Mesendoderm (in vitro differentiated cells): ENCODE measurements at regions not wholly inside any gene's neighbourhood (a gene's known extent, or its start where the extent isn't known, plus 50 kb on each side); places are given as distances from the start of the nearest gene placed in this dataset.
A peak's percentile ranks its signal among the peaks of the same experiment; 100 is the strongest.

Experiments
- DNase-seq: peaks from one replicate; pipeline ENCODE4 v3.0.0; 2013
- H2AK5ac ChIP-seq: 2 replicates; pipeline ENCODE4 v1.6.1; 2013; ENCODE audit warnings: low read length, inconsistent platforms
- H2BK120ac ChIP-seq: 2 replicates; pipeline ENCODE4 v1.6.1; 2013; ENCODE audit warnings: low read depth, mild to moderate bottlenecking, low read length, moderate library complexity, mixed read lengths
- H2BK15ac ChIP-seq: replicated peaks from 2 replicates; pipeline ENCODE4 v1.6.1; 2013; ENCODE audit warnings: low read depth, mild to moderate bottlenecking, moderate library complexity
- H2BK5ac ChIP-seq: 2 replicates; pipeline ENCODE4 v1.6.1; 2013; ENCODE audit warnings: low read length, inconsistent platforms
- H3K18ac ChIP-seq: 2 replicates; pipeline ENCODE4 v1.6.1; 2013; ENCODE audit warnings: mild to moderate bottlenecking, low read length, mixed read lengths
- H3K23ac ChIP-seq: one replicate; pipeline ENCODE4 v1.6.1; 2013; ENCODE audit warnings: low read length
- H3K27ac ChIP-seq: 2 replicates; pipeline ENCODE4 v1.5.1; 2013; ENCODE audit warnings: low read depth, mild to moderate bottlenecking, inconsistent platforms, low read length, moderate library complexity
- H3K27me3 ChIP-seq: 2 replicates; pipeline ENCODE4 v1.6.1; 2013; ENCODE audit warnings: low read length, control low read depth, mild to moderate bottlenecking, inconsistent platforms; ENCODE audit not compliant: insufficient read depth, poor library complexity
- H3K36me3 ChIP-seq: 2 replicates; pipeline ENCODE4 v1.6.1; 2013; ENCODE audit warnings: low read length, inconsistent platforms; ENCODE audit not compliant: control insufficient read depth, insufficient read depth
- H3K4ac ChIP-seq: one replicate; pipeline ENCODE4 v1.6.1; 2013; ENCODE audit warnings: low read depth, mild to moderate bottlenecking, low read length, moderate library complexity
- H3K4me1 ChIP-seq: 2 replicates; pipeline ENCODE4 v1.6.1; 2013; ENCODE audit warnings: low read depth, low read length, inconsistent platforms; ENCODE audit not compliant: control insufficient read depth
- H3K4me2 ChIP-seq: 2 replicates; pipeline ENCODE4 v1.6.1; 2013; ENCODE audit warnings: low read length
- H3K4me3 ChIP-seq: 2 replicates; pipeline ENCODE4 v1.5.1; 2013; ENCODE audit warnings: mild to moderate bottlenecking, low read length
- H3K56ac ChIP-seq: one replicate; pipeline ENCODE4 v1.6.1; 2013; ENCODE audit warnings: low read length
- H3K79me1 ChIP-seq: 2 replicates; pipeline ENCODE4 v1.6.1; 2013; ENCODE audit warnings: low read length, inconsistent platforms
- H3K79me2 ChIP-seq: 2 replicates; pipeline ENCODE4 v1.6.1; 2013; ENCODE audit warnings: mild to moderate bottlenecking, low read length; ENCODE audit not compliant: control insufficient read depth, insufficient read depth
- H3K9ac ChIP-seq: 2 replicates; pipeline ENCODE4 v1.6.1; 2013; ENCODE audit warnings: low read length, inconsistent platforms
- H4K5ac ChIP-seq: one replicate; pipeline ENCODE4 v1.6.1; 2013; ENCODE audit warnings: low read length
- H4K8ac ChIP-seq: one replicate; pipeline ENCODE4 v1.6.1; 2013; ENCODE audit warnings: low read depth, mild to moderate bottlenecking, control low read depth, low read length, moderate library complexity
- WGBS: extraction: QIAGEN DNeasy Blood & Tissue Kit; methylation state at CpG from one replicate; pipeline ENCODE4 v1.1.7; 2013; ENCODE audit warnings: low lambda C conversion rate, missing lambda C conversion rate; ENCODE audit not compliant: insufficient coverage; ENCODE audit errors: extremely low coverage; 5-methylcytosine and 5-hydroxymethylcytosine counted together

GRCh38 chr9:82549174-82549821 lies 513.6 kb downstream of the RASEF start:
- H3K4ac ChIP-seq, result no peak overlapping the region
- H3K23ac ChIP-seq, result no peak overlapping the region
- H3K27ac ChIP-seq, result no peak overlapping the region
- no peak overlapping the region for H3K9ac ChIP-seq
- no peak overlapping the region for H3K56ac ChIP-seq
- no peaks in the 10 kb centered on the region for H3K79me1 ChIP-seq
- H3K36me3 ChIP-seq, result no peaks in the 10 kb centered on the region
- H3K4me3 ChIP-seq, result no peak overlapping the region
- H2BK5ac ChIP-seq, result no peak overlapping the region
- H3K79me2 ChIP-seq, result no peaks in the 10 kb centered on the region
- H2AK5ac ChIP-seq, result peak overlapping the region; percentile 27
- H4K5ac ChIP-seq, result no peak overlapping the region
- no peak overlapping the region for H2BK15ac ChIP-seq
- H3K27me3 ChIP-seq, result no peaks in the 10 kb centered on the region
- no peak overlapping the region for H3K4me2 ChIP-seq
- WGBS, result no CpG with 5 or more reads among the region's 3 CpGs
- DNase-seq, result peak; percentile 50
- H2BK120ac ChIP-seq, result no peak overlapping the region
- no peak overlapping the region for H3K18ac ChIP-seq
- no peak overlapping the region for H4K8ac ChIP-seq
- H3K4me1 ChIP-seq, result no peaks in the 10 kb centered on the region

GRCh38 chr9:82552784-82553183 lies 510.2 kb downstream of the RASEF start:
- Histone ChIP-seq H3K4me1 (no peaks in the 10 kb centered on the region), H3K9ac (no peak overlapping the region), H2AK5ac (no peak overlapping the region), H3K4me3 (no peak overlapping the region), H3K27ac (no peak overlapping the region), H3K79me1 (no peaks in the 10 kb centered on the region), H3K79me2 (no peaks in the 10 kb centered on the region), H2BK15ac (no peak overlapping the region), H3K18ac (no peak overlapping the region), H3K4me2 (no peak overlapping the region), H3K23ac (no peak overlapping the region), H3K36me3 (no peaks in the 10 kb centered on the region), H2BK120ac (no peak overlapping the region), H3K27me3 (no peaks in the 10 kb centered on the region), H3K56ac (no peak overlapping the region), H2BK5ac (no peak overlapping the region), H4K5ac (no peak overlapping the region), H4K8ac (no peak overlapping the region), H3K4ac (no peak overlapping the region)
- no CpG with 5 or more reads among the region's 2 CpGs for WGBS
- no peak for DNase-seq

- no CpG with 5 or more reads among the region's 8 CpGs for WGBS
- Histone ChIP-seq H3K36me3 (no peaks in the 10 kb centered on the region), H2BK5ac (no peak overlapping the region), H3K27me3 (no peaks in the 10 kb centered on the region), H2BK120ac (no peak overlapping the region), H3K9ac (no peak overlapping the region), H3K79me1 (no peaks in the 10 kb centered on the region), H2BK15ac (no peak overlapping the region), H4K8ac (no peak overlapping the region), H3K4me3 (no peak overlapping the region), H3K79me2 (no peaks in the 10 kb centered on the region), H3K4me1 (no peaks in the 10 kb centered on the region), H2AK5ac (no peak overlapping the region), H3K4me2 (no peak overlapping the region), H3K4ac (no peak overlapping the region), H3K56ac (no peak overlapping the region), H4K5ac (no peak overlapping the region), H3K18ac (no peak overlapping the region), H3K23ac (no peak overlapping the region), H3K27ac (no peak overlapping the region)
- DNase-seq, result peak; percentile 30
Observed at GRCh38 chr9:82553654-82554366, 509.1 kb downstream of the RASEF start.

DNA sequence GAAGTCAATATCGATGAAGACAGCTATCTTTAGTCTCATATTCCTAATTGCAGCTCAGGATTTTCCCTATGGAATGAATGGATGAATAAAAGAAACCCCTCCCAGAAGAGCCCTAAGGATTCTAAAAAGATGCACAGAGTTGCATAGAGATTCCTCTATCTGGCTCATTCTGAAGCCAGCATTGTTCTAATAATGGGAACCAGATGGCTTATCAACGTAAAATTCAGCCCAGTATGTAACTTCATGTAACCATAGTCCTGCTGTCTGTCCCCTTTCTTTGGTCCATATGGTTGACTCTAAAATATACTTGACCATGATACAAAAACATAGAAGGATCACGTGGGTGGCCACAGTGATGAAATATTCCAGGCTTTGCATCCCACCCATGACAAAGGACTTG lies 508.6 kb downstream of the RASEF start:
- no peak overlapping the region for H3K18ac ChIP-seq
- no peak overlapping the region for H2BK5ac ChIP-seq
- DNase-seq, result no peak
- H3K27ac ChIP-seq, result no peak overlapping the region
- H3K4me3 ChIP-seq, result no peak overlapping the region
- no peak overlapping the region for H3K4ac ChIP-seq
- H3K27me3 ChIP-seq, result no peaks in the 10 kb centered on the region
- H2AK5ac ChIP-seq, result no peak overlapping the region
- no CpG with 5 or more reads among the region's 3 CpGs for WGBS
- no peaks in the 10 kb centered on the region for H3K4me1 ChIP-seq
- H3K23ac ChIP-seq, result no peak overlapping the region
- no peak overlapping the region for H3K56ac ChIP-seq
- H3K4me2 ChIP-seq, result no peak overlapping the region
- H3K79me2 ChIP-seq, result no peaks in the 10 kb centered on the region
- no peak overlapping the region for H3K9ac ChIP-seq
- no peak overlapping the region for H2BK15ac ChIP-seq
- H3K36me3 ChIP-seq, result no peaks in the 10 kb centered on the region
- no peak overlapping the region for H4K8ac ChIP-seq
- H4K5ac ChIP-seq, result no peak overlapping the region
- no peak overlapping the region for H2BK120ac ChIP-seq
- no peaks in the 10 kb centered on the region for H3K79me1 ChIP-seq

- no peaks in the 10 kb centered on the region for H3K27me3 ChIP-seq
- H3K79me2 ChIP-seq, result no peaks in the 10 kb centered on the region
- H2BK5ac ChIP-seq, result no peak overlapping the region
- WGBS, result no CpG with 5 or more reads among the region's 1 CpG
- H4K8ac ChIP-seq, result no peak overlapping the region
- H3K27ac ChIP-seq, result no peak overlapping the region
- H3K18ac ChIP-seq, result no peak overlapping the region
- H4K5ac ChIP-seq, result no peak overlapping the region
- DNase-seq, result no peak
- no peaks in the 10 kb centered on the region for H3K79me1 ChIP-seq
- no peak overlapping the region for H3K4me2 ChIP-seq
- no peak overlapping the region for H3K9ac ChIP-seq
- H3K4me1 ChIP-seq, result no peaks in the 10 kb centered on the region
- H2BK120ac ChIP-seq, result no peak overlapping the region
- no peak overlapping the region for H3K4ac ChIP-seq
- no peak overlapping the region for H3K4me3 ChIP-seq
- no peak overlapping the region for H2AK5ac ChIP-seq
- H3K23ac ChIP-seq, result no peak overlapping the region
- H2BK15ac ChIP-seq, result no peak overlapping the region
- H3K36me3 ChIP-seq, result no peaks in the 10 kb centered on the region
- H3K56ac ChIP-seq, result no peak overlapping the region
Observed at GRCh38 chr9:82555031-82555430, 507.9 kb downstream of the RASEF start.
